ENCODE measurements at regions not wholly inside any gene's neighbourhood (a gene's known extent, or its start where the extent isn't known, plus 50 kb on each side); places are given as distances from the start of the nearest gene placed in this dataset.

GRCh38 chr2:16870491-16871076, 204.9 kb upstream of the CYRIA start:
- H3K27ac ChIP-seq (ENCODE audit: extremely low read depth, low read depth, low read length): no peak overlapping the region
- no peaks in the 10 kb centered on the region for H3K36me3 ChIP-seq (ENCODE audit: control insufficient read depth in 2 of 2, insufficient read depth in 1 of 2, low read length in 2 of 2)
- TF ChIP-seq PRDM2 (tag by site-specific recombination; IDR thresholded peaks at IDR 0.05; ENCODE audit: borderline replicate concordance) (no peak), ZNF433 (tag by site-specific recombination; IDR thresholded peaks at IDR 0.05; ENCODE audit: low read depth) (no peak), ZEB2 (tag by site-specific recombination; IDR thresholded peaks at IDR 0.05) (no peak), ZNF133 (tag by site-specific recombination; IDR thresholded peaks at IDR 0.05) (no peak)
- no peaks in the 10 kb centered on the region for H3K9me3 ChIP-seq (ENCODE audit: control insufficient read depth, insufficient read depth, low read depth, low read length)
- no peak overlapping the region for H3K4me3 ChIP-seq (ENCODE audit: low read depth, low read length)
- CTCF ChIA-PET: no interaction called here
- POLR2A ChIA-PET: no interaction called here
- no peaks in the 10 kb centered on the region for H3K4me1 ChIP-seq (ENCODE audit: control insufficient read depth, insufficient read depth, low read length)

GRCh38 chr2:16869711-16870110, 204.1 kb upstream of the CYRIA start:
- no peak overlapping the region for H3K27ac ChIP-seq (ENCODE audit: extremely low read depth, low read depth, low read length)
- no peaks in the 10 kb centered on the region for H3K36me3 ChIP-seq (ENCODE audit: control insufficient read depth in 2 of 2, insufficient read depth in 1 of 2, low read length in 2 of 2)
- CTCF ChIA-PET: no interaction called here
- POLR2A ChIA-PET: no interaction called here
- H3K4me3 ChIP-seq (ENCODE audit: low read depth, low read length): no peak overlapping the region
- H3K9me3 ChIP-seq (ENCODE audit: control insufficient read depth, insufficient read depth, low read depth, low read length): no peaks in the 10 kb centered on the region
- H3K4me1 ChIP-seq (ENCODE audit: control insufficient read depth, insufficient read depth, low read length): no peaks in the 10 kb centered on the region
- no peak for TF ChIP-seq ZNF830 (tag by site-specific recombination; IDR thresholded peaks at IDR 0.05; ENCODE audit: low read depth)
- no peak for TF ChIP-seq ZNF354C (tag by site-specific recombination; IDR thresholded peaks at IDR 0.05; ENCODE audit: borderline replicate concordance, low read depth)

GRCh38 chr2:16862471-16862870, 196.8 kb upstream of the CYRIA start:
- CTCF ChIA-PET: no interaction called here
- no peaks in the 10 kb centered on the region for H3K4me1 ChIP-seq (ENCODE audit: control insufficient read depth, insufficient read depth, low read length)
- H3K4me3 ChIP-seq (ENCODE audit: low read depth, low read length): no peak overlapping the region
- no peak overlapping the region for H3K27ac ChIP-seq (ENCODE audit: extremely low read depth, low read depth, low read length)
- POLR2A ChIA-PET: no interaction called here
- no peaks in the 10 kb centered on the region for H3K9me3 ChIP-seq (ENCODE audit: control insufficient read depth, insufficient read depth, low read depth, low read length)
- no peaks in the 10 kb centered on the region for H3K36me3 ChIP-seq (ENCODE audit: control insufficient read depth in 2 of 2, insufficient read depth in 1 of 2, low read length in 2 of 2)
- TF ChIP-seq ZNF670 (tag by site-specific recombination; IDR thresholded peaks at IDR 0.05; ENCODE audit: low read depth): no peak
- TF ChIP-seq PRDM2 (tag by site-specific recombination; IDR thresholded peaks at IDR 0.05; ENCODE audit: borderline replicate concordance): no peak
- TF ChIP-seq ZNF624 (tag by site-specific recombination; IDR thresholded peaks at IDR 0.05): no peak
- no peak for TF ChIP-seq ZBTB17 (tag by site-specific recombination; IDR thresholded peaks at IDR 0.05)
- TF ChIP-seq GLIS1 (tag by site-specific recombination; IDR thresholded peaks at IDR 0.05): no peak
- no peak for TF ChIP-seq YY1 (tag by site-specific recombination; IDR thresholded peaks at IDR 0.05)
- TF ChIP-seq SP7 (tag by site-specific recombination; IDR thresholded peaks at IDR 0.05): no peak
- TF ChIP-seq BCL11B (tag by site-specific recombination; IDR thresholded peaks at IDR 0.05; ENCODE audit: low read depth): no peak
- no peak for TF ChIP-seq ZBTB6 (tag by site-specific recombination; IDR thresholded peaks at IDR 0.05)
- TF ChIP-seq ZNF529 (tag by site-specific recombination; IDR thresholded peaks at IDR 0.05; ENCODE audit: insufficient replicate concordance): no peak
- no peak for TF ChIP-seq ZNF37A (tag by site-specific recombination; IDR thresholded peaks at IDR 0.05)
- TF ChIP-seq ZNF561 (tag by site-specific recombination; IDR thresholded peaks at IDR 0.05; ENCODE audit: borderline replicate concordance): no peak
